Activated B cell treated with CpG ODN at 0.5 μM for 24 hours (primary cell): ENCODE measurements at regions not wholly inside any gene's neighbourhood (a gene's known extent, or its start where the extent isn't known, plus 50 kb on each side); places are given as distances from the start of the nearest gene placed in this dataset.

Source experiments
- ATAC-seq: fragments of 200-7000 bp; cut with Tn5 transposase; one replicate; pipeline ENCODE4 v1.10.0; 2021; ENCODE audit warnings: low read depth, mild to moderate bottlenecking, moderate library complexity
- CTCF ChIA-PET: fragments of 350-600 bp; sonication (Branson Sonifier 250); formaldehyde crosslinking; loops from one replicate; lab custom pipeline; 2021; ENCODE audit warnings: antibody characterized with exemption; lab: Charles Lee
- POLR2A ChIA-PET: fragments of 350-600 bp; sonication (Branson Sonifier 250); formaldehyde crosslinking; loops from one replicate; lab custom pipeline; 2021; ENCODE audit warnings: antibody characterized with exemption; lab: Charles Lee
- DNase-seq: peaks from one replicate; pipeline ENCODE4 v3.0.0; 2022
- H3K27ac Mint-ChIP-seq: one replicate; pipeline ENCODE4 v1.8.0; 2020; ENCODE audit warnings: mixed read lengths
- H3K27me3 Mint-ChIP-seq: one replicate; pipeline ENCODE4 v1.8.0; 2021; ENCODE audit warnings: mixed read lengths
- H3K36me3 Mint-ChIP-seq: one replicate; pipeline ENCODE4 v1.8.0; 2021; ENCODE audit warnings: low read depth, mixed read lengths
- H3K4me1 Mint-ChIP-seq: one replicate; pipeline ENCODE4 v1.8.0; 2021; ENCODE audit warnings: mixed read lengths
- H3K4me3 Mint-ChIP-seq: one replicate; pipeline ENCODE4 v1.8.0; 2020; ENCODE audit warnings: mild to moderate bottlenecking, mixed read lengths
- H3K9me3 Mint-ChIP-seq: one replicate; pipeline ENCODE4 v1.8.0; 2020; ENCODE audit warnings: mixed read lengths
- CTCF ChIP-seq: fragments of 200-600 bp; IDR thresholded peaks from one replicate; pipeline ENCODE4 v1.8.0; 2022; ENCODE audit warnings: antibody characterized with exemption, mild to moderate bottlenecking
- intact Hi-C: fragments of 100-400 bp; cut with micrococcal nuclease; formaldehyde crosslinking; loops from one replicate; pipeline ENCODE4 v1.15.1; 2024

DNA sequence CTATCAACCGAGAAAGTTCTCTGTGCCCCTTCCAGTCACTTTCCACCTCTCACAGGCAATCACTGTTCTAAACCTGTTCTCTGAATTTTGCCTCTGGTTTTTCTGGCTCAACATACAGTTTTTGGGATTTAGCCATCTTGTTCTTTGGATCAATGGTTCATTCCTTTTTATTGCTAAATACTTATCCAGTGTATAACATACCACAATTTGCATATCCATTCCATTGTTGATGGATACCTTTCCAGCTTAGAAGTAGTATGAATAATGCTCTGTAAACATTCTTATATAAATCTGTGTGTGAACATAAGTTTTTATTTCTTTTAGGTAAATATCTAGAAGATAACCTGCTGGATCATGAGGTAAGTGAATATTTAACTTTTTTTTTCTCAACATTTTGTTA is 87.8 kb upstream of the FNDC3B start:
- Mint-ChIP-seq H3K27me3 (peaks cover 5% of the 10 kb centered on the region), H3K9me3 (no peaks in the 10 kb centered on the region), H3K4me3 (no peak overlapping the region), H3K27ac (no peak overlapping the region), H3K4me1 (no peaks in the 10 kb centered on the region), H3K36me3 (no peaks in the 10 kb centered on the region)
- CTCF ChIA-PET: no interaction called here
- TF ChIP-seq CTCF: no peak
- no peak for DNase-seq
- ATAC-seq: no peak
- intact Hi-C loops: no loop called here
- POLR2A ChIA-PET: no interaction called here

DNA sequence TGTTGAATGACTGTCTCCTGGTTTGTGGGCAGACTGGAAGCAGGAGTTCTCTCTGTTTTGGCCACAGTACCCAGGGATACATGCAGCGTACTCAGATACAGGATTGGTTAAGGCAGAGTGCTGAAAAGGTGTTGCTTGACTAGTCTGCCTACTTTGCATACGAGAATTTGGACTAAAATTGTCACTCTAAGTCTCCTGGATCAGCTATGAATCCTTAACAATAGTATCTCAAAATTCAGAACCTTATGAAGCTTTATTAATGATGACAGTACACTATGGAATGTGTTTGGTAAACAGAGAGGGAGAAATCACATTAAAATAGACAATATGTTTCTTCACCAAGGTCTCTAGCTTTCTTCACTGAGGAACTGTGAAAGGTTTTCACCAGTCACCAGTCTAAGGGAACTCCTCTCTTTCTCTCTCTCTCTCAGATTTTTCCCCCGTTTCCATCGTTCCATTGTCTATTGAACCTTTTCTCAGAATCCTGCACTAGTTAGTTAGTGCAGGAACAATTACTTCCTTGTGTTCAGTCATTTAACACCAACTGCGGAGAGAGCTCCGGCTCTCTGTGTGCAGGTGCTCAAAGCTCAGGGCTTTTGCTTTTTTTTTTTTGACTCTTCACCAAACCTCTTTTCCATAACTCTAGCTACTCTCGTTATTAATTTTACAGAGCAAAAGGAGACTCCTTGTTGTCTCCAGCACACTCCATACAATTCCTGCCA is 85.9 kb upstream of the FNDC3B start:
- POLR2A ChIA-PET: no interaction called here
- no peak for ATAC-seq
- no peak overlapping the region for H3K27ac Mint-ChIP-seq

DNA sequence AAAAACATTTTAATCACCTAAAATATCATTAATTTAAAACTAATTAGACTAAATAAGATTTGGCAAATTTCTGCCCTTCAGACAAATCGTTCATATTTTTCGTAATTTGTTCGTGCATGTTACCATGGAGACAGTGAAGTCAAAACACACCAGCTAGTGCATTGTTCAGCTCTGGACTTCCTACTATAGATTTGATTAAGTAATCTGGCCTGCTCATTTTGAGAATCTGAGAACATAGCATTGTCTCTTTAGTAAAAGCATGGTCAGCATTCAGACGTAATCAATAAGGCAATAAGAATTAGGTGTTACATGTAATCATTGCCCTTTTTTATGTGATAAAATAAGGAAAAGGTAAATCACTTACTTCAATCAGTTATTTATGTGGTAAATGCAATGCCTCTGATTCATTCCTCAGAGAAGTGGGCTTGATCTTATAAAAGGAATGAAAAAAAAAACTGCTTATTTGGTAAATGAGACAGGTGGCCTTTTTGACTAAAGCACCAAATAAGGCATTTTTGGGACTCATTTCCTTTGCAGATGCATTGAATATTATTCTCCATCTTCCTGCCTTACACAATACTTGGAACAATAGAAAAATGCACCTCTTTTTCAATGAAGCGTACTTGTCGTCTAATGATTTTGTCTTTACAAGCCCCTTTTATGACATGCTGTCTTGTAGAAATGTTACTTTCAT is 84.5 kb upstream of the FNDC3B start:
- intact Hi-C loops: no loop called here
- Mint-ChIP-seq H3K9me3 (no peaks in the 10 kb centered on the region), H3K36me3 (no peaks in the 10 kb centered on the region), H3K4me1 (no peaks in the 10 kb centered on the region), H3K27me3 (peaks cover 6% of the 10 kb centered on the region), H3K27ac (no peak overlapping the region), H3K4me3 (no peak overlapping the region)
- DNase-seq (no peak), ATAC-seq (no peak)
- no peak for TF ChIP-seq CTCF
- ChIA-PET CTCF (no interaction called here), POLR2A (no interaction called here)

More for the DNA sequence above, 85.9 kb upstream of the FNDC3B start:
- Mint-ChIP-seq H3K9me3 (no peaks in the 10 kb centered on the region), H3K4me1 (no peaks in the 10 kb centered on the region), H3K27me3 (peaks cover 6% of the 10 kb centered on the region), H3K36me3 (no peaks in the 10 kb centered on the region), H3K4me3 (no peak overlapping the region)
- intact Hi-C loops: no loop called here
- no peak for TF ChIP-seq CTCF
- CTCF ChIA-PET: no interaction called here
- DNase-seq: no peak

DNA sequence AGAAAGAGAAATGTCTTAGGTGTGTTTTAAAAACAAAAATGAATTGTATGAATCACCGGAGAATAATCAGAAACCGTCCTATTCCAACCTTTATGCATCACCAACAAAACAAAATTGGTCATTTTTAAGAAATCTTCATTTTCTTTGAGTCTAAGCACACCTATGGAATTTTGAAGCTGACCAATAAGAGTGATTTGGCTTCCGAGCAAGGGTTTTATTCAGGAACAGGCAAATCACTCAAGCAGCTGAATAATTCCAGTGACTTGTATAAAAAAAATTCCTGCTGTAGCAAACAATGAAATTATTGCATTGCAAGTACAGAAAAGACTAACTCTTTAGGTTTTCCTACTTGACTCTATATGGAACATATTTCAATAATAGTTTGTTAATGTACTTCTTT is 83.8 kb upstream of the FNDC3B start:
- Mint-ChIP-seq H3K4me1 (no peaks in the 10 kb centered on the region), H3K4me3 (no peak overlapping the region), H3K9me3 (no peaks in the 10 kb centered on the region), H3K36me3 (no peaks in the 10 kb centered on the region), H3K27ac (no peak overlapping the region), H3K27me3 (peaks cover 6% of the 10 kb centered on the region)
- POLR2A ChIA-PET: no interaction called here
- CTCF ChIA-PET: no interaction called here
- no peak for DNase-seq
- no peak for TF ChIP-seq CTCF
- ATAC-seq: no peak
- intact Hi-C loops: no loop called here

- no peak overlapping the region for H3K4me3 Mint-ChIP-seq
- CTCF ChIA-PET: no interaction called here
- POLR2A ChIA-PET: no interaction called here
- no peaks in the 10 kb centered on the region for H3K4me1 Mint-ChIP-seq
- no peak for DNase-seq
- no peak overlapping the region for H3K27ac Mint-ChIP-seq
- ATAC-seq: no peak
- no peaks in the 10 kb centered on the region for H3K36me3 Mint-ChIP-seq
- peaks cover 6% of the 10 kb centered on the region for H3K27me3 Mint-ChIP-seq
- no peaks in the 10 kb centered on the region for H3K9me3 Mint-ChIP-seq
- TF ChIP-seq CTCF: no peak
- intact Hi-C loops: no loop called here
These were observed 83.1 kb upstream of the FNDC3B start for GRCh38 chr3:171956181-171956683.
